ENCODE measurements at regions not wholly inside any gene's neighbourhood (a gene's known extent, or its start where the extent isn't known, plus 50 kb on each side); places are given as distances from the start of the nearest gene placed in this dataset.

DNA sequence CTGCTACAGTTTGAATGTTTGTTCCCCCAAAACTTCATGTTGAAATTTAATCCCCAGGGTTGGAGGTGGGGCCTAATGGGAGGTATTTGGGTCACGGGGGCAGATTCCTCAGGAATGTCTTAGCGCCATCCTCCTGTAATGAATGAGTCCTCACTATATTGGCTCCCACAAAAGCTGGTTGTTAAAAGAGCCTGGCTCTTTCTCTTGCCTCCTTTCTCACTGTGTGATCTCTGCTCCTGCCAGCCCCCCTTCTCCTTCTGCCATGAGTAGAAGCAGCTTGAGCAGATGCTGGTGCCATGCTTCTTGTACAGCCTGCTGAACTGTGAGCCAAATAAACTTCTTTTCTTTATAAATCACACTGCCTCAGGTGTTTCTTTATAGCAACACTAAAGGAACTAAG is 721.0 kb upstream of the PKDCC start:
- Histone ChIP-seq H3K4me2 (replicated peaks; ENCODE audit: extremely low read depth, low read length, poor library complexity, severe bottlenecking) (no peak overlapping the region), H3K4me3 (replicated peaks in 1 of 3; ENCODE audit: low read depth in 2 of 3, low read length in 3 of 3) (no peak overlapping the region), H3K27me3 (ENCODE audit: control insufficient read depth in 2 of 2, insufficient read depth in 2 of 2, low read length in 2 of 2) (no peaks in the 10 kb centered on the region), H3K36me3 (replicated peaks in 1 of 2; ENCODE audit: control insufficient read depth in 1 of 2, insufficient read depth in 2 of 2, low read length in 2 of 2) (no peaks in the 10 kb centered on the region), H4K20me1 (ENCODE audit: insufficient read depth, low read length) (no peaks in the 10 kb centered on the region), H3K79me2 (ENCODE audit: insufficient read depth, low read length) (no peaks in the 10 kb centered on the region), H3K27ac (ENCODE audit: low read depth in 1 of 2, low read length in 2 of 2) (no peak overlapping the region), H3K4me1 (ENCODE audit: control insufficient read depth in 1 of 2, insufficient read depth in 2 of 2, low read length in 2 of 2) (no peaks in the 10 kb centered on the region), H3K9ac (ENCODE audit: insufficient read depth, low read length, poor library complexity, severe bottlenecking) (no peak overlapping the region), H3K9me3 (replicated peaks in 1 of 2; ENCODE audit: control insufficient read depth in 1 of 2, insufficient read depth in 1 of 2, low read length in 2 of 2) (no peaks in the 10 kb centered on the region), H2AFZ (ENCODE audit: insufficient read depth, low read depth, low read length, poor library complexity, severe bottlenecking) (no peak overlapping the region)
- Mint-ChIP-seq H3K27me3 (ENCODE audit: low read depth in 3 of 3) (peaks cover 0 to 3% (median 0%) of the 10 kb centered on the region in 3 donors), H3K4me1 (no peaks in the 10 kb centered on the region), H3K36me3 (no peaks in the 10 kb centered on the region), H3K4me3 (no peak overlapping the region), H3K9me3 (peaks cover 0 to 9% (median 0%) of the 10 kb centered on the region in 7 donors), H3K27ac (no peak overlapping the region)
- no CpG with 5 or more reads among the region's 2 CpGs for WGBS (ENCODE audit: insufficient coverage)
- TF ChIP-seq, protein P1, sequence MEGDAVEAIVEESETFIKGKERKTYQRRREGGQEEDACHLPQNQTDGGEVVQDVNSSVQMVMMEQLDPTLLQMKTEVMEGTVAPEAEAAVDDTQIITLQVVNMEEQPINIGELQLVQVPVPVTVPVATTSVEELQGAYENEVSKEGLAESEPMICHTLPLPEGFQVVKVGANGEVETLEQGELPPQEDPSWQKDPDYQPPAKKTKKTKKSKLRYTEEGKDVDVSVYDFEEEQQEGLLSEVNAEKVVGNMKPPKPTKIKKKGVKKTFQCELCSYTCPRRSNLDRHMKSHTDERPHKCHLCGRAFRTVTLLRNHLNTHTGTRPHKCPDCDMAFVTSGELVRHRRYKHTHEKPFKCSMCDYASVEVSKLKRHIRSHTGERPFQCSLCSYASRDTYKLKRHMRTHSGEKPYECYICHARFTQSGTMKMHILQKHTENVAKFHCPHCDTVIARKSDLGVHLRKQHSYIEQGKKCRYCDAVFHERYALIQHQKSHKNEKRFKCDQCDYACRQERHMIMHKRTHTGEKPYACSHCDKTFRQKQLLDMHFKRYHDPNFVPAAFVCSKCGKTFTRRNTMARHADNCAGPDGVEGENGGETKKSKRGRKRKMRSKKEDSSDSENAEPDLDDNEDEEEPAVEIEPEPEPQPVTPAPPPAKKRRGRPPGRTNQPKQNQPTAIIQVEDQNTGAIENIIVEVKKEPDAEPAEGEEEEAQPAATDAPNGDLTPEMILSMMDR (IDR thresholded peaks at IDR 0.05) = no peak
- DNase-seq = no peak
- intact Hi-C loops (cut with micrococcal nuclease) = no loop called here

DNA sequence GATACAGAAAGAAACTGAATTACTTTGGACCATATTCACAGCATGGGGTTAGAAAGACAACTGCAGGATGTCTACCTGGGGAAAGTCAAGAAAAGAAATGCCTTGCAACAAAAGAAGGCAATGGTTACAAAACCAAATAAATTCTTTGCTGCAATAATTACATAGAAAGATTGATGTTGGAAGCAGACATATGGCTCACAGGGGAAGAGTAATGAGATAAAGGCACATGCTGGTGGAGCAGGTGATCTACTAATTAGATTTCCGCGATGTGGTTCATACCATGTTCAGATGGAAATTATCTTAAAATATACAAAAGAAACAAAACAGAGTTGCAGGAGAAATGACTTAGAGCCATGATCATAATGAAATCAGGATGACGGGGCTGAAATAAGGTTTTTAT is 718.8 kb upstream of the PKDCC start:
- H3K9me3 ChIP-seq (replicated peaks in 1 of 2; ENCODE audit: control insufficient read depth in 1 of 2, insufficient read depth in 1 of 2, low read length in 2 of 2) = no peaks in the 10 kb centered on the region
- Mint-ChIP-seq H3K4me3 (no peak overlapping the region), H3K9me3 (peaks cover 0 to 8% (median 0%) of the 10 kb centered on the region in 7 donors), H3K36me3 (no peaks in the 10 kb centered on the region), H3K4me1 (no peaks in the 10 kb centered on the region), H3K27me3 (ENCODE audit: low read depth in 3 of 3) (no peaks in the 10 kb centered on the region), H3K27ac (no peak overlapping the region)
- H3K36me3 ChIP-seq (replicated peaks in 1 of 2; ENCODE audit: control insufficient read depth in 1 of 2, insufficient read depth in 2 of 2, low read length in 2 of 2) = no peaks in the 10 kb centered on the region
- H3K9ac ChIP-seq (ENCODE audit: insufficient read depth, low read length, poor library complexity, severe bottlenecking) = no peak overlapping the region
- no peaks in the 10 kb centered on the region for H4K20me1 ChIP-seq (ENCODE audit: insufficient read depth, low read length)
- TF ChIP-seq, protein P1 (IDR thresholded peaks at IDR 0.05) = no peak
- H2AFZ ChIP-seq (ENCODE audit: insufficient read depth, low read depth, low read length, poor library complexity, severe bottlenecking) = no peak overlapping the region
- H3K4me2 ChIP-seq (replicated peaks; ENCODE audit: extremely low read depth, low read length, poor library complexity, severe bottlenecking) = no peak overlapping the region
- H3K4me3 ChIP-seq (replicated peaks in 1 of 3; ENCODE audit: low read depth in 2 of 3, low read length in 3 of 3) = no peak overlapping the region
- intact Hi-C loops (cut with micrococcal nuclease) = no loop called here
- H3K79me2 ChIP-seq (ENCODE audit: insufficient read depth, low read length) = no peaks in the 10 kb centered on the region
- no peaks in the 10 kb centered on the region for H3K4me1 ChIP-seq (ENCODE audit: control insufficient read depth in 1 of 2, insufficient read depth in 2 of 2, low read length in 2 of 2)
- H3K27me3 ChIP-seq (ENCODE audit: control insufficient read depth in 2 of 2, insufficient read depth in 2 of 2, low read length in 2 of 2) = no peaks in the 10 kb centered on the region
- no peak for DNase-seq
- H3K27ac ChIP-seq (ENCODE audit: low read depth in 1 of 2, low read length in 2 of 2) = no peak overlapping the region
- WGBS (ENCODE audit: insufficient coverage) = no CpG with 5 or more reads among the region's 3 CpGs
